ENCODE measurements at regions not wholly inside any gene's neighbourhood (a gene's known extent, or its start where the extent isn't known, plus 50 kb on each side); places are given as distances from the start of the nearest gene placed in this dataset.
"Not testable (repeated sequence)": the region's sequence is repeated elsewhere in the genome, so short reads cannot be mapped to it uniquely, and the experiment has no call there.

GRCh38 chr13:53305419-53305818, 276.8 kb downstream of the OLFM4 start:
- DNase-seq (ENCODE audit: low spot score in 2 of 2); ATAC-seq (ENCODE audit: low read depth): not testable (repeated sequence)

GRCh38 chr13:53310786-53311185, 282.2 kb downstream of the OLFM4 start:
- no peak for DNase-seq (ENCODE audit: low spot score in 2 of 2)
- peaks cover 1% of the 10 kb centered on the region for H3K9me3 Mint-ChIP-seq
- no peak for ATAC-seq (ENCODE audit: low read depth)
- H3K36me3 Mint-ChIP-seq: no peaks in the 10 kb centered on the region
- H3K27ac Mint-ChIP-seq: no peak overlapping the region
- H3K4me3 Mint-ChIP-seq: no peak overlapping the region
- no peaks in the 10 kb centered on the region for H3K27me3 Mint-ChIP-seq
- H3K4me1 Mint-ChIP-seq: no peaks in the 10 kb centered on the region

More at GRCh38 chr13:53305419-53305818, 276.8 kb downstream of the OLFM4 start:
- H3K27ac Mint-ChIP-seq, H3K27me3 Mint-ChIP-seq, H3K4me3 Mint-ChIP-seq, H3K9me3 Mint-ChIP-seq, H3K36me3 Mint-ChIP-seq, H3K4me1 Mint-ChIP-seq: not testable (repeated sequence)

GRCh38 chr13:53311561-53311960, 282.9 kb downstream of the OLFM4 start:
- DNase-seq (ENCODE audit: low spot score in 2 of 2): no peak
- no peaks in the 10 kb centered on the region for H3K4me1 Mint-ChIP-seq
- no peak overlapping the region for H3K4me3 Mint-ChIP-seq
- no peaks in the 10 kb centered on the region for H3K27me3 Mint-ChIP-seq
- no peaks in the 10 kb centered on the region for H3K36me3 Mint-ChIP-seq
- H3K9me3 Mint-ChIP-seq: peaks cover 1% of the 10 kb centered on the region
- no peak overlapping the region for H3K27ac Mint-ChIP-seq
- ATAC-seq (ENCODE audit: low read depth): no peak

GRCh38 chr13:53321296-53321801, 292.7 kb downstream of the OLFM4 start:
- DNase-seq (ENCODE audit: low spot score in 2 of 2) (no peak), ATAC-seq (ENCODE audit: low read depth) (no peak)
- no peaks in the 10 kb centered on the region for H3K27me3 Mint-ChIP-seq
- no peaks in the 10 kb centered on the region for H3K36me3 Mint-ChIP-seq
- H3K4me1 Mint-ChIP-seq: no peaks in the 10 kb centered on the region
- H3K27ac Mint-ChIP-seq: no peak overlapping the region
- no peak overlapping the region for H3K4me3 Mint-ChIP-seq
- H3K9me3 Mint-ChIP-seq: peaks cover 3% of the 10 kb centered on the region

- no peak for ATAC-seq (ENCODE audit: low read depth)
- H3K4me3 Mint-ChIP-seq: no peak overlapping the region
- H3K27me3 Mint-ChIP-seq: no peaks in the 10 kb centered on the region
- H3K4me1 Mint-ChIP-seq: no peaks in the 10 kb centered on the region
- no peak overlapping the region for H3K27ac Mint-ChIP-seq
- H3K9me3 Mint-ChIP-seq: peaks cover 3% of the 10 kb centered on the region
- no peak for DNase-seq (ENCODE audit: low spot score in 2 of 2)
- no peaks in the 10 kb centered on the region for H3K36me3 Mint-ChIP-seq
Observed at GRCh38 chr13:53324656-53325055, 296.0 kb downstream of the OLFM4 start.

GRCh38 chr13:53326716-53327115, 298.1 kb downstream of the OLFM4 start:
- ATAC-seq (ENCODE audit: low read depth) (no peak), DNase-seq (ENCODE audit: low spot score in 2 of 2) (no peak)
- peaks cover 3% of the 10 kb centered on the region for H3K9me3 Mint-ChIP-seq
- H3K4me3 Mint-ChIP-seq: no peak overlapping the region
- no peak overlapping the region for H3K27ac Mint-ChIP-seq
- no peaks in the 10 kb centered on the region for H3K36me3 Mint-ChIP-seq
- H3K27me3 Mint-ChIP-seq: no peaks in the 10 kb centered on the region
- H3K4me1 Mint-ChIP-seq: no peaks in the 10 kb centered on the region

GRCh38 chr13:53327680-53328315, 299.2 kb downstream of the OLFM4 start:
- Mint-ChIP-seq H3K4me1 (no peaks in the 10 kb centered on the region), H3K36me3 (no peaks in the 10 kb centered on the region), H3K27ac (no peak overlapping the region), H3K9me3 (peaks cover 3% of the 10 kb centered on the region), H3K27me3 (no peaks in the 10 kb centered on the region), H3K4me3 (no peak overlapping the region)
- no peak for DNase-seq (ENCODE audit: low spot score in 2 of 2)
- no peak for ATAC-seq (ENCODE audit: low read depth)

- Mint-ChIP-seq H3K27me3 (no peaks in the 10 kb centered on the region), H3K36me3 (no peaks in the 10 kb centered on the region), H3K4me3 (no peak overlapping the region), H3K4me1 (no peaks in the 10 kb centered on the region), H3K27ac (no peak overlapping the region), H3K9me3 (peaks cover 5% of the 10 kb centered on the region)
- DNase-seq (ENCODE audit: low spot score in 2 of 2): no peak
- ATAC-seq (ENCODE audit: low read depth): no peak
Observed at GRCh38 chr13:53336441-53337160, 308.0 kb downstream of the OLFM4 start.

GRCh38 chr13:53338760-53339159, 310.1 kb downstream of the OLFM4 start:
- H3K4me1 Mint-ChIP-seq: no peaks in the 10 kb centered on the region
- no peak for ATAC-seq (ENCODE audit: low read depth)
- no peak overlapping the region for H3K4me3 Mint-ChIP-seq
- no peaks in the 10 kb centered on the region for H3K27me3 Mint-ChIP-seq
- H3K27ac Mint-ChIP-seq: no peak overlapping the region
- H3K36me3 Mint-ChIP-seq: no peaks in the 10 kb centered on the region
- H3K9me3 Mint-ChIP-seq: peaks cover 6% of the 10 kb centered on the region
- no peak for DNase-seq (ENCODE audit: low spot score in 2 of 2)

GRCh38 chr13:53340505-53341143, 312.0 kb downstream of the OLFM4 start:
- H3K9me3 Mint-ChIP-seq: peaks cover 4% of the 10 kb centered on the region
- ATAC-seq (ENCODE audit: low read depth): no peak

GRCh38 chr13:53341144-53341510, 312.5 kb downstream of the OLFM4 start:
- Mint-ChIP-seq H3K27ac (no peak overlapping the region), H3K4me1 (no peaks in the 10 kb centered on the region), H3K27me3 (no peaks in the 10 kb centered on the region), H3K4me3 (no peak overlapping the region), H3K9me3 (peaks cover 2% of the 10 kb centered on the region), H3K36me3 (no peaks in the 10 kb centered on the region)
- DNase-seq (ENCODE audit: low spot score in 2 of 2): no peak
- ATAC-seq (ENCODE audit: low read depth): no peak

More at GRCh38 chr13:53340505-53341143, 312.0 kb downstream of the OLFM4 start:
- Mint-ChIP-seq H3K27ac (no peak overlapping the region), H3K36me3 (no peaks in the 10 kb centered on the region), H3K4me1 (no peaks in the 10 kb centered on the region), H3K27me3 (no peaks in the 10 kb centered on the region), H3K4me3 (no peak overlapping the region)
- no peak for DNase-seq (ENCODE audit: low spot score in 2 of 2)

GRCh38 chr13:53342623-53343360, 314.2 kb downstream of the OLFM4 start:
- Mint-ChIP-seq H3K27me3 (no peaks in the 10 kb centered on the region), H3K27ac (no peak overlapping the region), H3K9me3 (peaks cover 2% of the 10 kb centered on the region), H3K36me3 (no peaks in the 10 kb centered on the region), H3K4me1 (no peaks in the 10 kb centered on the region), H3K4me3 (no peak overlapping the region)
- no peak for ATAC-seq (ENCODE audit: low read depth)
- DNase-seq (ENCODE audit: low spot score in 2 of 2): no peak

GRCh38 chr13:53343361-53343744, 314.7 kb downstream of the OLFM4 start:
- Mint-ChIP-seq H3K9me3 (peaks cover 2% of the 10 kb centered on the region), H3K4me1 (no peaks in the 10 kb centered on the region), H3K27me3 (no peaks in the 10 kb centered on the region), H3K4me3 (no peak overlapping the region), H3K36me3 (no peaks in the 10 kb centered on the region), H3K27ac (no peak overlapping the region)
- ATAC-seq (ENCODE audit: low read depth) (no peak), DNase-seq (ENCODE audit: low spot score in 2 of 2) (no peak)

GRCh38 chr13:53351021-53351420, 322.4 kb downstream of the OLFM4 start:
- Mint-ChIP-seq H3K27me3 (no peaks in the 10 kb centered on the region), H3K9me3 (no peaks in the 10 kb centered on the region), H3K4me1 (no peaks in the 10 kb centered on the region), H3K36me3 (no peaks in the 10 kb centered on the region), H3K4me3 (no peak overlapping the region), H3K27ac (no peak overlapping the region)
- DNase-seq (ENCODE audit: low spot score in 2 of 2) (no peak), ATAC-seq (ENCODE audit: low read depth) (no peak)

All from memory B cell (primary cell).